ENCODE measurements at regions not wholly inside any gene's neighbourhood (a gene's known extent, or its start where the extent isn't known, plus 50 kb on each side); places are given as distances from the start of the nearest gene placed in this dataset.

DNA sequence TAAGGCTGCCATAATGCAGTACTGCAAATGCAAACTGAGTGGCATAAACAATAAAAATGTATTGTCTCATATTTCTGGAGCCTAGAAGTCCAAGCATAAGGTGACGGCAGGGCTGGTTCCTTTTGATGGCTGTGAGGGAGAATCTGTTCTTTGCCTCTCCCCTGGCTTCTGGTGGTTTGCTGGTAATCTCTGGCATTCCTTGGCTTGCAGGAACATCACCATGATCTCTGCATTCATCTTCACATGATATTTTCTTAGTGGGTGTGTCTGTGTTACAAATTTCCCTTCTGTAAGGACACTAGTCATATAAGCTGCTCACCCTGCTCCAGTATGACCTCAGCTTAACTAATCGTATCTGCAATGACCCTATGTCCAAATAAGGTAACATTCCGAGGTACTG, 1104.2 kb upstream of the CITED2 start:
- TF ChIP-seq POLR2A (IDR thresholded peaks at IDR 0.05) (no peak), POLR2AphosphoS5 (IDR thresholded peaks at IDR 0.05) (no peak), EP300 (IDR thresholded peaks at IDR 0.05) (no peak)
- TF ChIP-seq, protein P1, sequence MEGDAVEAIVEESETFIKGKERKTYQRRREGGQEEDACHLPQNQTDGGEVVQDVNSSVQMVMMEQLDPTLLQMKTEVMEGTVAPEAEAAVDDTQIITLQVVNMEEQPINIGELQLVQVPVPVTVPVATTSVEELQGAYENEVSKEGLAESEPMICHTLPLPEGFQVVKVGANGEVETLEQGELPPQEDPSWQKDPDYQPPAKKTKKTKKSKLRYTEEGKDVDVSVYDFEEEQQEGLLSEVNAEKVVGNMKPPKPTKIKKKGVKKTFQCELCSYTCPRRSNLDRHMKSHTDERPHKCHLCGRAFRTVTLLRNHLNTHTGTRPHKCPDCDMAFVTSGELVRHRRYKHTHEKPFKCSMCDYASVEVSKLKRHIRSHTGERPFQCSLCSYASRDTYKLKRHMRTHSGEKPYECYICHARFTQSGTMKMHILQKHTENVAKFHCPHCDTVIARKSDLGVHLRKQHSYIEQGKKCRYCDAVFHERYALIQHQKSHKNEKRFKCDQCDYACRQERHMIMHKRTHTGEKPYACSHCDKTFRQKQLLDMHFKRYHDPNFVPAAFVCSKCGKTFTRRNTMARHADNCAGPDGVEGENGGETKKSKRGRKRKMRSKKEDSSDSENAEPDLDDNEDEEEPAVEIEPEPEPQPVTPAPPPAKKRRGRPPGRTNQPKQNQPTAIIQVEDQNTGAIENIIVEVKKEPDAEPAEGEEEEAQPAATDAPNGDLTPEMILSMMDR (IDR thresholded peaks at IDR 0.05), result no peak
